ENCODE measurements at regions not wholly inside any gene's neighbourhood (a gene's known extent, or its start where the extent isn't known, plus 50 kb on each side); places are given as distances from the start of the nearest gene placed in this dataset.

DNA sequence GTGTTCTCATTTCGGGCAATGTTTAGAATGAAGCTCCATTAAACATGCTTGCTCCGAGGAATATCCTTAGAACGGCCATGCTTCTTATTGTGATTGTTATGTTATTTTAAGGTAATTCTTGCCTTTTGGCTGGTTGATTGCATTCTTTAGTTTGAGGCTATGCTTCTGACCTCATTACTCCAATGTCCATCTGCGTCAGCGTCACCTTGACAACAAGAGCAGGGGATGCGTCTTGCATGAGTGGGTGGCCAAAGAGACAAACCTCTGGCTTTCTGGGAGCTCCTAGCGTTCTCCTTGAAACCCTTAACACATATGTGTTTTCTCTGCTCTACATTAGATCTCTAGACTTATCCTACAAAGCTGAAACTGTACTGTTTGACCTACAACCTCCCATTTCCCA is 184.3 kb downstream of the THBS2 start:
- intact Hi-C loops (cut with DNase I): no loop called here
- TF ChIP-seq, protein P1, sequence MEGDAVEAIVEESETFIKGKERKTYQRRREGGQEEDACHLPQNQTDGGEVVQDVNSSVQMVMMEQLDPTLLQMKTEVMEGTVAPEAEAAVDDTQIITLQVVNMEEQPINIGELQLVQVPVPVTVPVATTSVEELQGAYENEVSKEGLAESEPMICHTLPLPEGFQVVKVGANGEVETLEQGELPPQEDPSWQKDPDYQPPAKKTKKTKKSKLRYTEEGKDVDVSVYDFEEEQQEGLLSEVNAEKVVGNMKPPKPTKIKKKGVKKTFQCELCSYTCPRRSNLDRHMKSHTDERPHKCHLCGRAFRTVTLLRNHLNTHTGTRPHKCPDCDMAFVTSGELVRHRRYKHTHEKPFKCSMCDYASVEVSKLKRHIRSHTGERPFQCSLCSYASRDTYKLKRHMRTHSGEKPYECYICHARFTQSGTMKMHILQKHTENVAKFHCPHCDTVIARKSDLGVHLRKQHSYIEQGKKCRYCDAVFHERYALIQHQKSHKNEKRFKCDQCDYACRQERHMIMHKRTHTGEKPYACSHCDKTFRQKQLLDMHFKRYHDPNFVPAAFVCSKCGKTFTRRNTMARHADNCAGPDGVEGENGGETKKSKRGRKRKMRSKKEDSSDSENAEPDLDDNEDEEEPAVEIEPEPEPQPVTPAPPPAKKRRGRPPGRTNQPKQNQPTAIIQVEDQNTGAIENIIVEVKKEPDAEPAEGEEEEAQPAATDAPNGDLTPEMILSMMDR (IDR thresholded peaks at IDR 0.05): no peak
- no peak for TF ChIP-seq POLR2A (IDR thresholded peaks at IDR 0.05)
- Histone ChIP-seq H3K27ac (no peak overlapping the region), H3K4me1 (no peaks in the 10 kb centered on the region), H3K36me3 (replicated peaks in 1 of 2; ENCODE audit: insufficient read depth in 1 of 2, low read depth in 2 of 2) (no peaks in the 10 kb centered on the region), H3K9me3 (no peaks in the 10 kb centered on the region), H3K27me3 (no peaks in the 10 kb centered on the region), H3K4me3 (no peak overlapping the region)
- DNase-seq (no peak), ATAC-seq (no peak)
- 72 to 74% methylated on average over 7 of the region's 7 CpGs for WGBS, 2 donors

- Histone ChIP-seq H3K4me1 (no peaks in the 10 kb centered on the region), H3K4me3 (no peak overlapping the region), H3K27me3 (no peaks in the 10 kb centered on the region), H3K27ac (no peak overlapping the region), H3K9me3 (no peaks in the 10 kb centered on the region), H3K36me3 (replicated peaks in 1 of 2; ENCODE audit: insufficient read depth in 1 of 2, low read depth in 2 of 2) (no peaks in the 10 kb centered on the region)
- intact Hi-C loops (cut with DNase I): no loop called here
- ATAC-seq: no peak
- TF ChIP-seq POLR2A (IDR thresholded peaks at IDR 0.05): no peak
- TF ChIP-seq, protein P1 (IDR thresholded peaks at IDR 0.05): no peak
- DNase-seq: no peak
- WGBS, 2 donors: 62 to 64% methylated on average over 7 of the region's 7 CpGs
These were observed 189.5 kb downstream of the THBS2 start for GRCh38 chr6:169064194-169064593.

DNA sequence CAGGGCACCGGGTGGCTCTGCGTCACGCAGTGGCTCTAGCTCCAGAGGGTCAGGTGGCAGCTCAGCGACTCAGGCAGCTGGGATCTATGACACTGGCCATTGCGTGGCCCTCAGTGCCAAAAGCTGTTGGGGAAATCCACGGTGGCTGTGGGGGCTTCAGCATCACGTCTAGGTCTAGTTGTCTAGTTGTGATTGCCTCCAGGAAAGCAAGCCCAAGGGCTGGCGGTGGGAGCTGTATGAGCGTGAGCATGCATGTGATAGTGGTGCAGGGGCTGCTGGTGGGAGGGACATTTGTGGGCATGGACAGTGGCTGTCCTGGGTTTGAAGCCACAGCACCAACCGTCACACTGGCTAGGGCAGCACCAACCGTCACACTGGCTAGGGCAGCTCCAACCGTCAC is 191.4 kb downstream of the THBS2 start:
- H3K4me3 ChIP-seq: no peak overlapping the region
- TF ChIP-seq, protein P1 (IDR thresholded peaks at IDR 0.05): no peak
- TF ChIP-seq POLR2A (IDR thresholded peaks at IDR 0.05): no peak
- no peaks in the 10 kb centered on the region for H3K36me3 ChIP-seq (replicated peaks in 1 of 2; ENCODE audit: insufficient read depth in 1 of 2, low read depth in 2 of 2)
- H3K27me3 ChIP-seq: no peaks in the 10 kb centered on the region
- 89% methylated on average over 9 to 12 of the region's 12 CpGs for WGBS, 2 donors
- no peaks in the 10 kb centered on the region for H3K9me3 ChIP-seq
- ATAC-seq (no peak), DNase-seq (no peak)
- no peaks in the 10 kb centered on the region for H3K4me1 ChIP-seq
- intact Hi-C loops (cut with DNase I): no loop called here
- no peak overlapping the region for H3K27ac ChIP-seq

GRCh38 chr6:169058634-169059033 is 195.0 kb downstream of the THBS2 start:
- H3K27ac ChIP-seq: no peak overlapping the region
- no peak overlapping the region for H3K4me3 ChIP-seq
- intact Hi-C loops (cut with DNase I): no loop called here
- TF ChIP-seq, protein P1 (IDR thresholded peaks at IDR 0.05): no peak
- TF ChIP-seq POLR2A (IDR thresholded peaks at IDR 0.05): no peak
- no peaks in the 10 kb centered on the region for H3K9me3 ChIP-seq
- no peaks in the 10 kb centered on the region for H3K36me3 ChIP-seq (replicated peaks in 1 of 2; ENCODE audit: insufficient read depth in 1 of 2, low read depth in 2 of 2)
- no peaks in the 10 kb centered on the region for H3K4me1 ChIP-seq
- ATAC-seq (no peak), DNase-seq (no peak)
- no peaks in the 10 kb centered on the region for H3K27me3 ChIP-seq
- WGBS, 2 donors: 65 to 86% methylated on average over 12 of the region's 12 CpGs

DNA sequence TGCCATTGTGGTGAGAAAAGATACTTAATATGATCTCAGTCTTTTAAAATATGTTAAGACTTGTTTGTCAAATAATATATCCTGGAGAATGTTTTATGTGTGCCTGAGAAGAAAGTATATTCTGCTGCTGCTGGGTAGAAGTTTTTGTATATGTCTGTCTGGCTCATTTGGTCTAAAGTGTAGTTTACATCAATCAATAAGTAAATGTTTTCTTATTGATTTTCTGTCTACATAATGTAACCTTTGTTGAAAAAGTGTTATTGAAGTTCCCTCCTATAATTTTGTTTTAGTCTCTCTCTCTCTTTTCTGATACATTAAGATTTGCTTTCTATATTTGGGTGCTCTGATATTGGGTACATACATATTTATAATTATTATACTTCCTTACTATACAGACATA is 201.2 kb downstream of the THBS2 start:
- no peaks in the 10 kb centered on the region for H3K36me3 ChIP-seq (replicated peaks in 1 of 2; ENCODE audit: insufficient read depth in 1 of 2, low read depth in 2 of 2)
- no peak overlapping the region for H3K27ac ChIP-seq
- H3K4me1 ChIP-seq: no peaks in the 10 kb centered on the region
- intact Hi-C loops (cut with DNase I): no loop called here
- no peaks in the 10 kb centered on the region for H3K27me3 ChIP-seq
- TF ChIP-seq POLR2A (IDR thresholded peaks at IDR 0.05): no peak
- TF ChIP-seq, protein P1 (IDR thresholded peaks at IDR 0.05): no peak
- no peak for ATAC-seq
- H3K9me3 ChIP-seq: no peaks in the 10 kb centered on the region
- no peak overlapping the region for H3K4me3 ChIP-seq
- no peak for DNase-seq

Measured in body of pancreas (tissue), 4 donors.